Tibial artery (tissue), 4 donors: ENCODE measurements at regions not wholly inside any gene's neighbourhood (a gene's known extent, or its start where the extent isn't known, plus 50 kb on each side); places are given as distances from the start of the nearest gene placed in this dataset.

Source experiments
- DNase-seq, 2 donors: peaks; one replicate each; pipeline ENCODE4 v3.0.0-alpha.2; 2019
- H3K27ac ChIP-seq, 2 donors: fragments of 200-600 bp; sonication (generic) in 1 of 2; 1 replicate in 1 of 2; 2 replicates in 1 of 2; pipeline ENCODE4 v1.5.1; 2018 to 2019; ENCODE audit warnings: mild to moderate bottlenecking in 1 of 2
- H3K27me3 ChIP-seq, 2 donors: fragments of 200-600 bp; sonication (generic) in 1 of 2; one replicate each; pipeline versions ENCODE4 v1.5.1 to v1.6.0; 2016 to 2019
- H3K36me3 ChIP-seq, 3 donors: fragments of 200-600 bp; sonication (generic) in 2 of 3; one replicate each; pipeline ENCODE4 v1.5.1; 2016 to 2019; ENCODE audit warnings: mild to moderate bottlenecking in 2 of 3
- H3K4me1 ChIP-seq, 4 donors: fragments of 200-600 bp; sonication (generic) in 2 of 4; 1 replicate in 3 of 4; 2 replicates in 1 of 4; pipeline ENCODE4 v1.5.1; 2016 to 2019
- H3K4me3 ChIP-seq, 2 donors: fragments of 200-600 bp; sonication (generic) in 1 of 2; 1 replicate in 1 of 2; 2 replicates in 1 of 2; pipeline ENCODE4 v1.5.1; 2018 to 2019; ENCODE audit warnings: mild to moderate bottlenecking in 2 of 2
- H3K9me3 ChIP-seq, 3 donors: fragments of 200-600 bp; sonication (generic) in 1 of 3; one replicate each; pipeline ENCODE4 v1.5.1; 2016 to 2019
- intact Hi-C: fragments of 100-400 bp; cut with DNase I; formaldehyde crosslinking; loops from one replicate; pipeline ENCODE4 v1.15.0; 2023; ENCODE audit warnings: low total_unique reads
- TF ChIP-seq, protein P1 (sequence below), 2 experiments: fragments of 200-600 bp in 1 of 2; fragments of 450-650 bp in 1 of 2; IDR thresholded peaks; one replicate each; pipeline ENCODE4 v1.5.1; 2017 to 2019; ENCODE audit warnings: antibody characterized with exemption in 2 of 2, mild to moderate bottlenecking in 1 of 2, moderate library complexity in 1 of 2

DNA sequence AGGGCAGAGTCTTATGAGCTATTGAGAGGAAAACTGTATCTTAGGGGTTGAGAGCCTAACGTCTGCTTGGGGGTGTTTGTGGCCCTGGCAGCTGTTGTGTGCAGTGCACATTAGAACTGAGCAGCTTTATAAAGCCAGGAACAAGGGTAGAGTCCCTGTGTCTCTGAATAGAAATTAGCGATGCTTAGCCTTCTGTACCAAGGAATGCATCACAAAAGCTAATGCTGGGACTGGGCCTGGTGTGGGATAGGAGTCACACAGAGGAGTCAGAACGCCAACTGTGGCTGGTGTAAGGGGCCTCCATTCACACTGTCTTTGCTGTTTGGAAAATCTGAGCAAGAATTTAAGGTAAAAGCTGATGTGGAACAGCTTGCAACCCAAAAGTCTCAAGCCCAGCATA, 283.2 kb downstream of the SOX11 start:
- Histone ChIP-seq H3K4me1 (no peaks in the 10 kb centered on the region), H3K4me3 (no peak overlapping the region), H3K27me3 (no peaks in the 10 kb centered on the region), H3K36me3 (no peaks in the 10 kb centered on the region), H3K9me3 (no peaks in the 10 kb centered on the region), H3K27ac (no peak overlapping the region)
- TF ChIP-seq, protein P1, sequence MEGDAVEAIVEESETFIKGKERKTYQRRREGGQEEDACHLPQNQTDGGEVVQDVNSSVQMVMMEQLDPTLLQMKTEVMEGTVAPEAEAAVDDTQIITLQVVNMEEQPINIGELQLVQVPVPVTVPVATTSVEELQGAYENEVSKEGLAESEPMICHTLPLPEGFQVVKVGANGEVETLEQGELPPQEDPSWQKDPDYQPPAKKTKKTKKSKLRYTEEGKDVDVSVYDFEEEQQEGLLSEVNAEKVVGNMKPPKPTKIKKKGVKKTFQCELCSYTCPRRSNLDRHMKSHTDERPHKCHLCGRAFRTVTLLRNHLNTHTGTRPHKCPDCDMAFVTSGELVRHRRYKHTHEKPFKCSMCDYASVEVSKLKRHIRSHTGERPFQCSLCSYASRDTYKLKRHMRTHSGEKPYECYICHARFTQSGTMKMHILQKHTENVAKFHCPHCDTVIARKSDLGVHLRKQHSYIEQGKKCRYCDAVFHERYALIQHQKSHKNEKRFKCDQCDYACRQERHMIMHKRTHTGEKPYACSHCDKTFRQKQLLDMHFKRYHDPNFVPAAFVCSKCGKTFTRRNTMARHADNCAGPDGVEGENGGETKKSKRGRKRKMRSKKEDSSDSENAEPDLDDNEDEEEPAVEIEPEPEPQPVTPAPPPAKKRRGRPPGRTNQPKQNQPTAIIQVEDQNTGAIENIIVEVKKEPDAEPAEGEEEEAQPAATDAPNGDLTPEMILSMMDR (IDR thresholded peaks at IDR 0.05), result no peak
- intact Hi-C loops, result no loop called here
- no peak for DNase-seq

DNA sequence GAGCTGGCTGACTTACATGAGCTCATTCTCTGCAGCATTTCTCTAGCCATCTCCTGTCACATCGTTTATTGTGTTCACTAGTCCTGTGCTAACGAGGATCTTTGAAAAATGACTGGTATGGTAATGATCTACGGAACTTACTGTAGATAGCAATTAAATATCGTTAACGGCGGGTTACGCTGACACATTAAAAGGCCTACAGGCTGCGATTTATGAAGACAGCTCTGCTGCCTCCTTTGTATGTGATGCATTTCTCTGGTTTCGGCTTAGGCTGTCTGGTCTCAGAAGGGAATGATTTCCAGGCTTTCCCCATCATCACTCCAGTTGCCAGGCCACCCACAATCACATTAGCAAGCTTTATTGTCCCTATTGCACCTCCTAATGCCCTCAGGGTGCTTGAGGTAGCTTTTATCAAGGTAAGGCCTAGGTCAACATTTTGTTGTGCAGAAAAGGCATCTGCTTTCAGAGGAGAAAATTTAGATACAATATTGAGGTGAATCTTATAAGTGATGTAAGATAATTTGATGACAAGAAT, 284.4 kb downstream of the SOX11 start:
- intact Hi-C loops, result no loop called here
- Histone ChIP-seq H3K27ac (no peak overlapping the region), H3K36me3 (no peaks in the 10 kb centered on the region), H3K27me3 (peaks cover 0 to 4% of the 10 kb centered on the region in 2 donors), H3K9me3 (no peaks in the 10 kb centered on the region), H3K4me3 (no peak overlapping the region), H3K4me1 (peaks cover 0 to 3% (median 0%) of the 10 kb centered on the region in 4 donors)
- TF ChIP-seq, protein P1 (IDR thresholded peaks at IDR 0.05), result no peak
- DNase-seq, result no peak

DNA sequence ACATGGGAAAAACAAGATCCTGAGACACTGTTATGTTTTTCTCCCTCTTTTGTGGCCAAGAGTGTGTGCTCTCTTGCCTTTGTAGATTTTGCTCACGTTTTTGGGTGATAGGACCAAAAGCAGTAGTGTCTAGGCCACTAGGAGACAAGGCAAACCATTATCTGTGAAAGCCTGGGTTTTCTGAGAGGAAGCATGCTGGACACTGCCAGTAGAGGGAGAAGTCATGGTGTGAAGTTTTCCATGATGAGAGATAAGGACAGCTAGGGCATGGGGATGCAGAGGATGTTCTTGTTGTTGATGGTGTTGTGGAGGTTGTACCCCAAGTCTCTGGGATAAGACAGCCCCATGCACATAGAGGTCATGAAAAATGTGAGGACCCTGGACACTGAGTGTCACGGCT, 285.3 kb downstream of the SOX11 start:
- no peak for DNase-seq
- H3K9me3 ChIP-seq, result no peaks in the 10 kb centered on the region
- no peak overlapping the region for H3K4me3 ChIP-seq
- H3K36me3 ChIP-seq, result no peaks in the 10 kb centered on the region
- peaks cover 0 to 5% (median 0%) of the 10 kb centered on the region in 4 donors for H3K4me1 ChIP-seq
- TF ChIP-seq, protein P1 (IDR thresholded peaks at IDR 0.05), result no peak
- H3K27ac ChIP-seq, result no peak overlapping the region
- intact Hi-C loops, result no loop called here
- peaks cover 0 to 4% of the 10 kb centered on the region in 2 donors for H3K27me3 ChIP-seq

DNA sequence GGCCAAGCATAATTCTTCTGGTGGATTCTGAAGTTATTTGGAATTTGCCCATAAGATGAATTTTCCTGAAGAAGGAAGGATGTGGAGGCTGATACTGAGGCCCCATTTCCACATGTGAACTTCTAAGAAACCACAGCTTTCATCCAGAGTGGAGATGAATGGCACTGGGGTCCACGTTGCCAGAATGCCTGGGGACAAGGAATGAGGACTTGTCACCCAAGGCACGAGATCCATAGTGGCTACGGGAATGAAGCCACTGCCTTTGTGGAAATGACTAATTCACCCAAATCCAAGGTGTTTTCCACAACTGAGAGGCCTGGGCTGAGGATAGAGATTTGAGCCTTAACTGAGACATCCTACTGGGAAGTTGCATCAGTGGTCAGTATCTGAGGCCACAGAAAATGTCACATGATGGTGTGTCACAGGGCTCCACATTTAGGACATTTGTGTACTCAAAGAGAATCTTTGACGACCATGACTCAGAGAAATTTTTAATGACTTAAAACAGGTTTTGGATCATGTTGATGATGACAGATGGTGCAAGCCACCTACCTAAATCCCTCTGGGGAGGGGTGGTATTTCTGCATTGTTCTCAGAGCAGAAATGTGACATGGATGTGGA, 286.1 kb downstream of the SOX11 start:
- TF ChIP-seq, protein P1 (IDR thresholded peaks at IDR 0.05), result no peak
- Histone ChIP-seq H3K4me3 (no peak overlapping the region), H3K4me1 (peaks cover 0 to 5% (median 0%) of the 10 kb centered on the region in 4 donors), H3K27me3 (peaks cover 0 to 4% of the 10 kb centered on the region in 2 donors), H3K36me3 (no peaks in the 10 kb centered on the region), H3K27ac (no peak overlapping the region), H3K9me3 (no peaks in the 10 kb centered on the region)
- DNase-seq, result no peak
- intact Hi-C loops, result no loop called here

DNA sequence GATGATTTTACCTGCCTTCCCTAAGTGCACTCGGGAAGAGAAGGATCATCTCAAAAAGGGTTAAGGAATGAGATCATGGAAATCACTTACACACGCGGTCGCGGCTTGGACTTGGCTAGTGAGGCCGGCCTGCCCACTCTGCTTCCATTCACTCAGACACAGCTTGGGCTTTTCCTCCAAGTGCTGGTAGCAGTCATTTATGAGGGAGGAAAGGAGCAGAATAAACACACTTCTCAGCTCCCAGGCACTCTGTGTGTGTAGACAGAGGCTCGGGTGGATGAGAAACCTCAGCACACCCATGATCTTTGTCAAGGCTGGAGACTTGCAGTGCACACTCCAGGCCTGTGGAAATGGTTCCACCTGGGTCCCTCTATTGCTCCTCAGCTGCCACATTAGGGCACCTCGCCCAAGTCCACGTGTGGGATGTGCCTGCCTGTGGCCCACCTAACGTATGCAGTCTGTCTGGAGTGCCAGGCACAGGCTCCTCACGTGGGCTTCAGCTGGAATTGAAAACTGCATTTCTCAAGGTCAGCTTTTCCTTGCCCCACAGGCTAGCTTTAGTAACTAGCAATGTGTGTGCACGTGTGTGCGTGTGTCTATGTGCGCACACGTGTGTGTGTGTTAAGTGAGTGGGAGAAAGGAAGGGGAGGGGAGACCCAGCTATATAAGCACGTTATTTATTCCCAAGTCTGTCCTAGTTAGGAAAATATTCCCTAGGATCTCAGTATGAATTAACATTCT, 288.4 kb downstream of the SOX11 start:
- peaks cover 0 to 4% of the 10 kb centered on the region in 2 donors for H3K27me3 ChIP-seq
- no peaks in the 10 kb centered on the region for H3K9me3 ChIP-seq
- peaks cover 0 to 5% (median 0%) of the 10 kb centered on the region in 4 donors for H3K4me1 ChIP-seq
- no peak overlapping the region for H3K27ac ChIP-seq
- no peak overlapping the region for H3K4me3 ChIP-seq
- no peak for DNase-seq
- no peaks in the 10 kb centered on the region for H3K36me3 ChIP-seq
- intact Hi-C loops, result no loop called here
- TF ChIP-seq, protein P1 (IDR thresholded peaks at IDR 0.05), result no peak
